ENCODE measurements at regions not wholly inside any gene's neighbourhood (a gene's known extent, or its start where the extent isn't known, plus 50 kb on each side); places are given as distances from the start of the nearest gene placed in this dataset.

DNA sequence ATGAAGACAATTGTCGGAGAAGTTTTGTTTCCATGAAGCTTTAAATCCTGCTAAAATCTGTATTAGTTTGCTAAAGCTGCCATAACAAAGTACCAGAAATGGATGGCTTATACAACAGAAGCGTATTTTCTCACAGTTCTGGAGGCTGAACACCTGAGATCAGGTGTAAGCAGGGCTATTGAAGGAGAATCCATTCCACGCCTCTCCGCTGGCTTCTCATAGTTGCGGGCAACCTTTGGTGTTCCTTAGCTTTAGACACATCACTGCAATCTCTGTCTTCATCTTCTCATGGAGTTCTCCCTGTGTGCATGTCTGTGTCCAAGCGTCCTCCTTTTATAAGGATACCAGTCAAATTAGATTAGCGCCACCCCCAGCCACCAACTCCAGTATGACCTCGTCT, 159.9 kb upstream of the CDYL start:
- Histone ChIP-seq H3K4me1 (ENCODE audit: insufficient read depth, low read length, poor library complexity, severe bottlenecking) (peaks cover 7% of the 10 kb centered on the region), H3K27ac (ENCODE audit: low read depth, low read length, poor library complexity, severe bottlenecking) (no peak overlapping the region), H3K9me2 (ENCODE audit: insufficient read depth, low read length) (no peaks in the 10 kb centered on the region), H3K4me2 (ENCODE audit: low read length) (no peak overlapping the region), H3K79me2 (ENCODE audit: insufficient read depth, low read depth, low read length) (no peaks in the 10 kb centered on the region), H3K4me3 (ENCODE audit: low read depth, low read length, poor library complexity, severe bottlenecking) (no peak overlapping the region), H3K36me3 (ENCODE audit: insufficient read depth, low read length) (no peaks in the 10 kb centered on the region), H3K9me3 (ENCODE audit: low read length) (no peaks in the 10 kb centered on the region), H4K20me1 (ENCODE audit: insufficient read depth, low read length) (no peaks in the 10 kb centered on the region), H2AFZ (ENCODE audit: low read length) (no peak overlapping the region)
- BruUV-seq (replicated peaks) = no TSS peak
- TF ChIP-seq, protein P1, sequence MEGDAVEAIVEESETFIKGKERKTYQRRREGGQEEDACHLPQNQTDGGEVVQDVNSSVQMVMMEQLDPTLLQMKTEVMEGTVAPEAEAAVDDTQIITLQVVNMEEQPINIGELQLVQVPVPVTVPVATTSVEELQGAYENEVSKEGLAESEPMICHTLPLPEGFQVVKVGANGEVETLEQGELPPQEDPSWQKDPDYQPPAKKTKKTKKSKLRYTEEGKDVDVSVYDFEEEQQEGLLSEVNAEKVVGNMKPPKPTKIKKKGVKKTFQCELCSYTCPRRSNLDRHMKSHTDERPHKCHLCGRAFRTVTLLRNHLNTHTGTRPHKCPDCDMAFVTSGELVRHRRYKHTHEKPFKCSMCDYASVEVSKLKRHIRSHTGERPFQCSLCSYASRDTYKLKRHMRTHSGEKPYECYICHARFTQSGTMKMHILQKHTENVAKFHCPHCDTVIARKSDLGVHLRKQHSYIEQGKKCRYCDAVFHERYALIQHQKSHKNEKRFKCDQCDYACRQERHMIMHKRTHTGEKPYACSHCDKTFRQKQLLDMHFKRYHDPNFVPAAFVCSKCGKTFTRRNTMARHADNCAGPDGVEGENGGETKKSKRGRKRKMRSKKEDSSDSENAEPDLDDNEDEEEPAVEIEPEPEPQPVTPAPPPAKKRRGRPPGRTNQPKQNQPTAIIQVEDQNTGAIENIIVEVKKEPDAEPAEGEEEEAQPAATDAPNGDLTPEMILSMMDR (conservative IDR thresholded peaks at IDR 0.05; ENCODE audit: low read length) = no peak
- ChIA-PET CTCF (ENCODE audit: unreplicated experiment) (no interaction called here), POLR2A (no interaction called here)
- DNase-seq (ENCODE audit: low spot score) = no peak
- intact Hi-C loops (cut with micrococcal nuclease; ENCODE audit: unreplicated experiment) = no loop called here

DNA sequence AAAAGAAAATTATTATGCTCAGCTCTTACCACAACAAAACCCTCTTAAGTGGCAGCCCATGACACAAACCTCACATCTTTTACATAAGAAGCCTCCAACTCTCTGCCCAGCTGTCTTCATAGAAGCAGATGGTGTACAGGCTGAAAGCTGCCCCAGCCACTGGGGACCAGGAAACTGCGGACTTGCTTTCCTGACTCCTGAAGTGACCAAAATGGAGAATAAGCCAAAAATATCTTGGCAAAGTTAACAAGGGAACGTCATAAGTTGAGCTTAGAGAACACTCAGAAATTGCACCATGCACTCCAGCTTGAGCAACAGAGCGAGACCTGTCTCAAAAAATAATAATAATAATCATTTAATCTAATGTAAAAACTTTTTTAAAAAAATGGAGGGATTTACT, 160.3 kb upstream of the CDYL start:
- Histone ChIP-seq H3K36me3 (ENCODE audit: insufficient read depth, low read length) (no peaks in the 10 kb centered on the region), H3K4me3 (ENCODE audit: low read depth, low read length, poor library complexity, severe bottlenecking) (no peak overlapping the region), H3K4me1 (ENCODE audit: insufficient read depth, low read length, poor library complexity, severe bottlenecking) (peaks cover 7% of the 10 kb centered on the region), H3K9me3 (ENCODE audit: low read length) (no peaks in the 10 kb centered on the region), H3K27ac (ENCODE audit: low read depth, low read length, poor library complexity, severe bottlenecking) (no peak overlapping the region), H3K79me2 (ENCODE audit: insufficient read depth, low read depth, low read length) (no peaks in the 10 kb centered on the region), H3K9me2 (ENCODE audit: insufficient read depth, low read length) (no peaks in the 10 kb centered on the region), H4K20me1 (ENCODE audit: insufficient read depth, low read length) (no peaks in the 10 kb centered on the region), H2AFZ (ENCODE audit: low read length) (no peak overlapping the region), H3K4me2 (ENCODE audit: low read length) (no peak overlapping the region)
- intact Hi-C loops (cut with micrococcal nuclease; ENCODE audit: unreplicated experiment) = no loop called here
- DNase-seq (ENCODE audit: low spot score) = no peak
- POLR2A ChIA-PET = no interaction called here
- TF ChIP-seq EZH2phosphoT487 (IDR thresholded peaks at IDR 0.05; ENCODE audit: borderline replicate concordance, low read depth, low read length) = no peak
- TF ChIP-seq, protein P1 (conservative IDR thresholded peaks at IDR 0.05; ENCODE audit: low read length) = no peak
- CTCF ChIA-PET (ENCODE audit: unreplicated experiment) = no interaction called here
- BruUV-seq (replicated peaks) = no TSS peak

DNA sequence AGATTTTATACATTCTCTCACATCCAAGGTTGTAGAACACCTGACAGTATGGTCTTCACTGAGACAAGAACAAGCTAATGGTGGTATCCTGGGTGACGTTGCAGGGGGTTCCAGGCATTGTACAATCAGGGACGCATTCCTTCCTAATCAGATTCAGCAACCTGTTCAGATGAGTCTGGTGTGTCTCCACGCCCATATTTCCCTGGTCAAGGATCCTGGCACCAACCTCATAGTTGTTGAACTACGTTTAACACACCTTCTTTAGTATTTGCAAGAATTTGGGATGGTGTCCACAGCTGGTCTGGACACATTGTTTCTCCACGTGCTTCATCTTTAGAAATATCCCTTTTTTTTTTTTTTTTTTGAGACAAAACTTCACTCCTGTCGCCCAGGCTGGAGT, 161.0 kb upstream of the CDYL start:
- no peak for DNase-seq (ENCODE audit: low spot score)
- ChIA-PET CTCF (ENCODE audit: unreplicated experiment) (no interaction called here), POLR2A (no interaction called here)
- no peak overlapping the region for H2AFZ ChIP-seq (ENCODE audit: low read length)
- no peak overlapping the region for H3K4me2 ChIP-seq (ENCODE audit: low read length)
- no peaks in the 10 kb centered on the region for H4K20me1 ChIP-seq (ENCODE audit: insufficient read depth, low read length)
- H3K4me1 ChIP-seq (ENCODE audit: insufficient read depth, low read length, poor library complexity, severe bottlenecking) = peaks cover 7% of the 10 kb centered on the region
- no TSS peak for BruUV-seq (replicated peaks)
- no peaks in the 10 kb centered on the region for H3K9me3 ChIP-seq (ENCODE audit: low read length)
- no peak overlapping the region for H3K4me3 ChIP-seq (ENCODE audit: low read depth, low read length, poor library complexity, severe bottlenecking)
- intact Hi-C loops (cut with micrococcal nuclease; ENCODE audit: unreplicated experiment) = no loop called here
- no peak for TF ChIP-seq EZH2phosphoT487 (IDR thresholded peaks at IDR 0.05; ENCODE audit: borderline replicate concordance, low read depth, low read length)
- TF ChIP-seq, protein P1 (conservative IDR thresholded peaks at IDR 0.05; ENCODE audit: low read length) = no peak
- H3K27ac ChIP-seq (ENCODE audit: low read depth, low read length, poor library complexity, severe bottlenecking) = no peak overlapping the region
- no peaks in the 10 kb centered on the region for H3K36me3 ChIP-seq (ENCODE audit: insufficient read depth, low read length)
- H3K79me2 ChIP-seq (ENCODE audit: insufficient read depth, low read depth, low read length) = no peaks in the 10 kb centered on the region
- H3K9me2 ChIP-seq (ENCODE audit: insufficient read depth, low read length) = no peaks in the 10 kb centered on the region
